NCI-H2029 treated with DMSO at 0.1 percent for 48 hours (cell line): ENCODE measurements at regions not wholly inside any gene's neighbourhood (a gene's known extent, or its start where the extent isn't known, plus 50 kb on each side); places are given as distances from the start of the nearest gene placed in this dataset.
"Not testable (repeated sequence)": the region's sequence is repeated elsewhere in the genome, so short reads cannot be mapped to it uniquely, and the experiment has no call there.

Source experiments
- DNase-seq: peaks from one replicate; lab custom pipeline; 2025; lab: John Stamatoyannopoulos, UW

DNA sequence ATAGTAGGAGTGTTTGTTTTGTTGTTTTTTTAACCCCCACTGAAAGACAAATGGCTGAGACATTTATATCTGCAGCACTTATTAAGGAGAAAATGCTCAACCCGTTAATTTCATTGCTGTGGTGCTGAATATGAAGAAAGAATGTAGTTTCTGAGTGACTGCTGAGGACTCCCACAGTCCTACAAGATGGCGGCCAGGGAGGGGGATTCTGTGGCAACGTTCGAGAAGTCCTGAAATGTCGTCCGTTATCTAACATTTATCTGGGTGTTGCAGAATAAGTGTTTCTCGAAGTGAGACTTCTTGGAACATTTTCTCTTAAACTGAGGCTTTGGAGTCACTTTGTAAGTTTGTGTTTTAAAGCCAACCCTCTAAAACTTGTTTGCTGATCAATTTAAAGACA lies 530.4 kb downstream of the XYLT1 start:
- DNase-seq = no peak

DNA sequence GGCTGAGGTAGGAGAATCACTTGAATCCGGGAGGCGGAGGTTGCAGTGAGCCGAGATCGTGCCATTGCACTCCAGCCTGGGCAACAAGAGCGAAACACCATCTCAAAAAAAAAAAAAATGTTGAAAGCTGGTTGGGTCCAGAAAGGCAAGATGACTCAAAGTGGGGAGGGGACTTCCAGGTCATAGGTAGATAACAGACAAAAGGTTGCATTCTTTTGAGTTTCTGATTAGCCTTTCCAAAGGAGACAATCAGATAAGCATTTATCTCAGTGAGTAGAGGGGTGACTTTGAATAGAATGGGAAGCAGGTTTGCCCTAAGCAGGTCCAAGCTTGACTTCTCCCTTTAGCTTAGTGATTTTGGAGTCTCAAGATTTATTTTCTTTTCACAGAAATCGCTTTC lies 527.9 kb downstream of the XYLT1 start:
- not testable (repeated sequence) for DNase-seq

- DNase-seq = no peak
These were observed 525.6 kb downstream of the XYLT1 start for GRCh38 chr16:16945207-16945606.

GRCh38 chr16:16956376-16956775 lies 514.4 kb downstream of the XYLT1 start:
- DNase-seq = no peak

- DNase-seq = no peak
These were observed 510.0 kb downstream of the XYLT1 start for GRCh38 chr16:16960785-16961184.

GRCh38 chr16:16966439-16966838 lies 504.3 kb downstream of the XYLT1 start:
- DNase-seq = no peak

DNA sequence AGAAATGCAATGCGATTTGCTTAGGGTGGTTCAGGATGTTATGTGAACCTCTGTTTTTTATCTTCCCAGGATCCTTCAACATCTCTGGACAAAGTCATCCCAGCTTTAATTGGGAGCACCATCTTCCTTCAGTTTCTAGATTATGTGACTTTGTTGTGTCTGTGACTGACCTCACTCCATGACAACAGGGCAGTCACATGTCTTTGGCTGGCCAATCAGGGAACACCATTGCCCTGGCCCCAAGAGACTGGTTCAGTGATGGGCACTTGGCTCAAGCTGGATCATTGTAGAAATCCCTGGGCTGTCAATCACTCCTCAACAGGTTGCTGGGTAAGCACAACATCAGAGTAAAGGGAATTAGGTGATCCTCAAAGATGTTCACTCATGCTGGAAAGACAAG lies 499.7 kb downstream of the XYLT1 start:
- DNase-seq = no peak

DNA sequence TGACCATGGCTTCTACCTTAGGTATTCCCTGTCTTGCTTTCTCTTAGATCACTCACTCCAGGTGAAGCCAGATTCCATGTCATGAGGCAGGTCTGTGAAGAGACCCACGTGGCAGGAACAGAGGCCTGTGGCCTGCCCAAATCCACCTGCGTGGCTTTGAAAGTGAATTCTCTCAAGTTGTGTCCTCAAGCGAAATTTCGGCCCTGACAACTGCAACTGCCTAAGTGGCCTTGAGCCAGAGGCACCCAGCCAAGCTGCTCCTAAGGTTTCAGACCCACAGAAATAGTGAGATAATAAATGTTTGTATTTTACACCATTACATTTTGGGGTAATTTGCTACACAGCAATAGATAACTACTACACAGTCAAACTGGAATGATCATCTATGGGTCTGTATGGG lies 497.9 kb downstream of the XYLT1 start:
- no peak for DNase-seq

DNA sequence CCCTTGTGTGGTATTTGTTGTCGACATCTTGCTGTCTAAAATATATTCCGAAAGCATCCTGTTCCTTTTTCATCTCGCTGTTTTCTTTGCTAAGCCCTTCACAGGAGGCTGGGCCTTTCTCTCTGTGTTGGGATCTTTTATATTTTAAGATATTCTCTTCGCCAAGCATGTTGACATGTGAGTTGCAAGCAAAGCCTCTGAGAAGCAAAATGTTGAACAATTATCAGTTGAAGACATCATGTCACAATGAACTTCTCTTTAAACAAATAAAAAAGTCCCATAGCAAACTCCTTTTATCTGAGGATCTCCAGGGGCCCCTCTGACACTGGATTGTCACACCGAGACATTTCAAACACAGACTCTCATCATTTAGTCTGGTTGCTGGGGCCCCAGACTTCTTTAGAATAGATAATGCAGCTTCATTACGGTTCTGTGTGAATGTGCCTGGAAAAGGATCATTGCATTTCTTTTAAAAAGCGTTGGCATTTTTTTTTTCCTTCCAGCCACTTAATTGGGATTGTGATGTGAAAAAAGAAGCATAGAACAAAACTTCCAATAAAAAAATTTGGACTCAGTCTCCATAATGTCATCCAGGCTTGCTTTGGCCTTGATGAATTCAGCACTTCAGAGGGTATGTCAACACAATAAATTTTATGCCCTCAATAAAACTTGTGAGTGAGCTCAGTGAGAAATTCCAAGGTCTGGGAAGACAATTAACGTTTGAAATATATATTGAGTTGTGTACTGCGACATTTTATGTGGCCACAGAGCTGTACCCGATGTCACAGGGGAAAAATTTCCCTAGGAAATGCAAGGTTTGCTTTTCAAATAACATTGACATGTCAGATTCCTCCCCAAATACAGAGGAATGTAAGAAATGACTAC lies 496.8 kb downstream of the XYLT1 start:
- DNase-seq = no peak

DNA sequence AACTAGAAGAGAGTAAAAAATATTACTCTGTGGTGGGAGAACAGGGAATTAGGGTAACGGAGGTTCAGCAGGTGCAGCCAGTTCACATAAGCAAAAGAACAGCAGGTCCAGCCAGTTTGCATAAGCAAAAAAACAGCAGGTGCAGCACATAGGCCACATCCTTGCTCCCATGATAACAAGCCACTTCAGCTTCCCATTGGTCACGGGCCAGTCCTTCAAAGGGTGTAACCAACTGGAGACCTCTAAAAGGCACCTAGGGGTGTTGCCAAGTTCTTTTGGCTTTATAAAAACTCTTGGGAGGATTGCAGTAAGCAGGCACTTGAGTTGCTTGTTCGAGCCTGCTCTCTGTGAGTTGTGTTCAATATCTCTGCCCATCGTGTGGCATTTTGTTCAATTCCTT lies 488.1 kb downstream of the XYLT1 start:
- DNase-seq = peak; percentile 30

- DNase-seq = no peak
These were observed 487.2 kb downstream of the XYLT1 start for GRCh38 chr16:16983582-16983981.

DNA sequence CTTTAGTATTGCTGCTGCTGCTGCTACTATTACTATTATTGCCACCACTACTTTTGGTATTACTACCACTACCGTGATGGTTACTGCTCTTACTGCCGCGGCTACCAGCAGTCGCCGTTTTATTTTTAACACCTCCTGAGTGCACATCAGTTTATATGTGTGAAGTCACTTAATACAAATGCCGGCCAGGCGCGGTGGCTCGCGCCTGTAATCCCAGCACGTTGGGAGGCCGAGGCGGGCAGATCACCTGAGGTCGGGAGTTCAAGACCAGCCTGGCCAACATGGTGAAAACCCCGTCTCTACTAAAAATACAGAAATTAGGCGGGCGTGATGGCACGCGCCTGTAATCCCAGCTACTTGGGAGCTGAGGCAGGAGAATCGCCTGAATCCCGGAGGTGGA lies 486.7 kb downstream of the XYLT1 start:
- DNase-seq = not testable (repeated sequence)

- DNase-seq = no peak
These were observed 485.1 kb downstream of the XYLT1 start for GRCh38 chr16:16985707-16986106.

DNA sequence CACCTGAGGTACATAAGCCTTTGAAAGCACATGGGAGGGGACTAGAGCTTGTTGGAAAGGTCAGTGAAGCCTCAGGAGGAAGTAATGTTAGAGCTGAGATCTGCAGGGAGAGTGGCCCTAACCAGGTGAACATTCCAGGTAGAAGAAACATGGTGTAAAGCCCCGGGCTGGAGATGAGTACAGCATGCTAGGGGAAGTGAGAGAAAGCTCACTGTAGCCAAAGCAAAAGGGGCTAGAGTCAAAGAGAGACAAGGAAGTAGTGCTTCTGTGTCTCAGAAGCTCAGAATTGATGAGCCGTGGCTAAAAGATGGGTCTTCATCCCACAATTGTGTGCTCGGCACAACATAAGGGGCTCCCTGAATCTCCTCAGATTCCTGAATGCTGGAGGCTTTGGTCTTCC lies 481.8 kb downstream of the XYLT1 start:
- DNase-seq = no peak

DNA sequence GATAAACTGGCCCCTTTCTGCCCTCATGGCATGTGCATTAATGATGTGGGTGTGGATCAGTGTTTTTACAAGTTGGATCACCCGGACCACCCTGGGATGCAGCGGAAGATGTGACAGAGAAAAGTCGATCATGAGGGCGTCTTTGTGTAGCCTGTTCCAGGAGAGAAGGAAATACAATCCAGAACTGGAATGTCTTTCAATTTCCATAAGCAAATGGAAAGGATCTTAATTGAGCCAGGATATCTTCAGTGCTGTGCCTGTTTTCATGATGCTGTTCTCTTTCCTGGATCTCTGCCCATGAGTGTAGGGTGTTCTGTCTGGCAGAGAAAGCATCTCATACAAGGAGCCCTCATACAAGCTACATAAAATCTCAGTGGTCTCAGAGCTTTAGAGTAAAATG lies 481.4 kb downstream of the XYLT1 start:
- DNase-seq = no peak

GRCh38 chr16:16991711-16992110 lies 479.0 kb downstream of the XYLT1 start:
- DNase-seq = no peak

- no peak for DNase-seq
These were observed 477.6 kb downstream of the XYLT1 start for GRCh38 chr16:16992975-16993765.

DNA sequence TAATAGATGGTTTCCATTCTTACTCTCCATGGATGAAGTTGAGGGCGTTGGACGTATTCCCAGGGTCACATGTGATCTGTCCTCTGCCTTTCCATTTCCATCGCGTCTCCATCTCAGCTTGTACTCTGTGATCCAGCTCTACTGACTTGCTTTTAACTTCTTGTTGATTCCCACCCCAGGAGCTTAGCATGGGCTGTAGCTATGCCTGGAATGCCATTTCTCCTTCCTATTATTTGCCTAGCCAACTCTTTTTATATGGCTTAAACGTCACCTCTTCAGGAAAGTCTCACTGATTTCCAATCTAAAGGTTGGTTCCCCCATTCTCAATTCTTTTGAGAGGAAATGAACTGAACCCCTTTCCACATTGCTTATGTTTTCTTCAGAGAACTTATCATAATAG lies 475.9 kb downstream of the XYLT1 start:
- no peak for DNase-seq

- DNase-seq = no peak
These were observed 473.9 kb downstream of the XYLT1 start for GRCh38 chr16:16996827-16997226.

- no peak for DNase-seq
These were observed 473.4 kb downstream of the XYLT1 start for GRCh38 chr16:16997349-16997748.

GRCh38 chr16:17001471-17001870 lies 469.3 kb downstream of the XYLT1 start:
- no peak for DNase-seq

GRCh38 chr16:17002565-17002964 lies 468.2 kb downstream of the XYLT1 start:
- DNase-seq = no peak

DNA sequence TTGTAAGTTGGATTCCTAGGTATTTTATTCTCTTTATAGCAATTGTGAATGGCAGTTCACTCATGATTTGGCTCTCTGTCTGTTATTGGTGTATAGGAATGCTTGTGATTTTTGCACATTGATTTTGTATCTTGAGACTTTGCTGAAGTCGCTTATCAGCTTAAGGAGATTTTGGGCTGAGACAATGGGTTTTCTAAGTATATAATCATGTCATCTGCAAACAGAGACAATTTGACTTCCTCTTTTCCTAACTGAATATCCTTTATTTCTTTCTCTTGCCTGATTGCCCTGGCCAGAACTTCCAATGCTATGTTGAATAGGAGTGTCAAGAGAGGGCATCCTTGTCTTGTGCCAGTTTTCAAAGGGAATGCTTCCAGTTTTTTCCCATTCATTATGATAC lies 464.8 kb downstream of the XYLT1 start:
- not testable (repeated sequence) for DNase-seq
